NB4 (cell line): ENCODE measurements at regions not wholly inside any gene's neighbourhood (a gene's known extent, or its start where the extent isn't known, plus 50 kb on each side); places are given as distances from the start of the nearest gene placed in this dataset.

Experiments used
- CTCF ChIP-seq: IDR thresholded peaks from one replicate; pipeline ENCODE4 v1.5.1; 2012; ENCODE audit warnings: low read depth, low read length
- MAX ChIP-seq: IDR thresholded peaks from 2 replicates; pipeline ENCODE4 v1.6.1; 2011; ENCODE audit warnings: low read depth, low read length
- MYC ChIP-seq: IDR thresholded peaks from 2 replicates; pipeline ENCODE4 v1.6.1; 2011; ENCODE audit warnings: low read depth, low read length
- POLR2A ChIP-seq: IDR thresholded peaks from 2 replicates; pipeline ENCODE4 v1.6.1; 2011; ENCODE audit warnings: mild to moderate bottlenecking; ENCODE audit not compliant: insufficient read length; ENCODE audit errors: extremely low read depth

GRCh38 chr4:111014537-111014936 lies 391.7 kb upstream of the PITX2 start:
- TF ChIP-seq CTCF, result no peak
- TF ChIP-seq POLR2A, result no peak
- no peak for TF ChIP-seq MYC
- TF ChIP-seq MAX, result no peak
